WTC11 (cell line): ENCODE measurements at regions not wholly inside any gene's neighbourhood (a gene's known extent, or its start where the extent isn't known, plus 50 kb on each side); places are given as distances from the start of the nearest gene placed in this dataset.
"Not testable (repeated sequence)": the region's sequence is repeated elsewhere in the genome, so short reads cannot be mapped to it uniquely, and the experiment has no call there.

Experiments used
- ATAC-seq: fragments of 200-7000 bp; cut with Tn5 transposase; 2 replicates; pipeline ENCODE4 v1.10.0; 2021; ENCODE audit warnings: mild to moderate bottlenecking, moderate library complexity
- CTCF ChIA-PET: fragments of 300-600 bp; sonication (Branson Sonifier 250); formaldehyde crosslinking; loops from one replicate; lab custom pipeline; 2021; ENCODE audit warnings: antibody characterized with exemption; lab: Charles Lee
- POLR2A ChIA-PET: fragments of 350-600 bp; sonication (Branson Sonifier 250); formaldehyde crosslinking; loops from one replicate; lab custom pipeline; 2021; ENCODE audit warnings: antibody characterized with exemption; lab: Charles Lee
- DNase-seq: peaks from one replicate; pipeline ENCODE4 v3.0.0; 2021; ENCODE audit warnings: low spot score
- H3K27ac Mint-ChIP-seq: 2 replicates; pipeline ENCODE4 v1.8.0; 2021; ENCODE audit warnings: mixed read lengths
- H3K27me3 Mint-ChIP-seq: 2 replicates; pipeline ENCODE4 v1.8.0; 2021; ENCODE audit warnings: low read depth, mild to moderate bottlenecking, moderate library complexity, mixed read lengths
- H3K36me3 Mint-ChIP-seq: 2 replicates; pipeline ENCODE4 v1.8.0; 2021; ENCODE audit warnings: mixed read lengths
- H3K4me1 Mint-ChIP-seq: 2 replicates; pipeline ENCODE4 v1.8.0; 2022; ENCODE audit warnings: mixed read lengths
- H3K4me3 Mint-ChIP-seq: 2 replicates; pipeline ENCODE4 v1.8.0; 2021; ENCODE audit warnings: mild to moderate bottlenecking, moderate library complexity, mixed read lengths
- H3K9me3 Mint-ChIP-seq: 2 replicates; pipeline ENCODE4 v1.8.0; 2021; ENCODE audit warnings: mixed read lengths
- ESRRA ChIP-seq: sonication (generic); formaldehyde crosslinking; IDR thresholded peaks from 2 replicates; pipeline ENCODE4 v1.8.1; 2022; ENCODE audit warnings: mild to moderate bottlenecking, missing genetic modification reagents, borderline replicate concordance
- HMGA2 ChIP-seq: fragments of 250-450 bp; sonication (Bioruptor Pico); IDR thresholded peaks from 2 replicates; pipeline ENCODE4 v1.4.0; 2021; ENCODE audit warnings: mild to moderate bottlenecking, moderate library complexity
- JAZF1 ChIP-seq: fragments of 250-450 bp; sonication (Bioruptor Pico); IDR thresholded peaks from 2 replicates; pipeline ENCODE4 v1.9.0; 2021; ENCODE audit warnings: moderate library complexity, mild to moderate bottlenecking, inconsistent platforms
- JUN ChIP-seq: sonication (generic); formaldehyde crosslinking; IDR thresholded peaks from 2 replicates; pipeline ENCODE4 v1.8.0; 2023; ENCODE audit warnings: mild to moderate bottlenecking, missing genetic modification reagents
- MXD4 ChIP-seq: fragments of 250-450 bp; sonication (Bioruptor Pico); IDR thresholded peaks from 2 replicates; pipeline ENCODE4 v1.8.0; 2021; ENCODE audit warnings: mild to moderate bottlenecking, moderate library complexity, borderline replicate concordance
- NR2C2 ChIP-seq: sonication (generic); formaldehyde crosslinking; IDR thresholded peaks from 2 replicates; pipeline ENCODE4 v1.8.0; 2022; ENCODE audit warnings: mild to moderate bottlenecking, missing genetic modification reagents
- NR3C1 ChIP-seq: sonication (generic); formaldehyde crosslinking; conservative IDR thresholded peaks from 2 replicates; pipeline ENCODE4 v1.8.1; 2023; ENCODE audit warnings: low read depth, mild to moderate bottlenecking, missing genetic modification reagents
- ZNF263 ChIP-seq: sonication (generic); formaldehyde crosslinking; IDR thresholded peaks from 2 replicates; pipeline ENCODE4 v1.8.1; 2022; ENCODE audit warnings: low read depth, mild to moderate bottlenecking, moderate library complexity, missing genetic modification reagents
- TF ChIP-seq, protein P1 (sequence below): sonication (generic); formaldehyde crosslinking; IDR thresholded peaks from 2 replicates; pipeline ENCODE4 v1.8.0; 2022; ENCODE audit warnings: mild to moderate bottlenecking, missing genetic modification reagents
- TF ChIP-seq, protein P2 (sequence below): sonication (generic); formaldehyde crosslinking; IDR thresholded peaks from 2 replicates; pipeline ENCODE4 v1.8.1; 2023; ENCODE audit warnings: mild to moderate bottlenecking, missing genetic modification reagents
- TF ChIP-seq, protein P3 (sequence below): sonication (generic); formaldehyde crosslinking; IDR thresholded peaks from 2 replicates; pipeline ENCODE4 v1.8.0; 2023; ENCODE audit warnings: missing genetic modification reagents, mild to moderate bottlenecking, borderline replicate concordance
- TF ChIP-seq, protein P4 (sequence below): fragments of 200-600 bp; IDR thresholded peaks from 2 replicates; pipeline ENCODE4 v1.8.0; 2022; ENCODE audit warnings: antibody characterized with exemption
- TF ChIP-seq, protein P5 (sequence below): sonication (generic); formaldehyde crosslinking; IDR thresholded peaks from 2 replicates; pipeline ENCODE4 v1.8.0; 2022; ENCODE audit warnings: mild to moderate bottlenecking, missing genetic modification reagents
- TF ChIP-seq, protein P6 (sequence below): sonication (generic); formaldehyde crosslinking; IDR thresholded peaks from 2 replicates; pipeline ENCODE4 v1.8.1; 2023; ENCODE audit warnings: mild to moderate bottlenecking, missing genetic modification reagents, borderline replicate concordance

DNA sequence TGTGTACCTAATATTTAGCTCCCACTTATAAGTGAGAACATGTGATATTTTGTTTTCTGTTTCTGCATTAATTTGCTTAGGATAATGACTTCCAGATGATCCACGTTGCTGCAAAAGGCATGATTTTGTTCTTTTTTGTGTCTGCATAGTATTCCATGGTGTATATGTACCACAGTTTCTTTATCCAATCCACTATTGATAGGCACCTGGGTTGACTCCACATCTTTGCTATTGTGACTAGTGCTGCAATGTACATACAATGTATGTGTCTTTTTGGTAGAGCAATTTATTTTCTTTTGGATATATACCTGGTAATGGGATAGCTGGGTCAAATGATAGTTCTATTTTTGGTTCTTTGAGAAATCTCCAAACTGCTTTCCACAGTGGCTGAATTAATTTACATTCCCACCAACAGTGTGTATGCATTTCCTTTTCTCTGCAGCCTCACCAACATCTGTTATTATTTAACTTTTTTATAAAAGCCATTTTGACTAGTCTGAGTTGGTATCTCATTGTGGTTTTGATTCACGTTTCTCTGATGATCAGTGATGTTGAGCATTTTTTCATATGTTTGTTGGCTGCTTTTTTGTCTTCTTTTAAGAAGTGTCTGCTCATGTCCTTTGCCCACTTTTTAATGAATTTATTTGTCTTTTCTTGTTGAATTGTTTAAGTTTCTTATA is 102.8 kb upstream of the GAS1 start:
- POLR2A ChIA-PET, H3K36me3 Mint-ChIP-seq, CTCF ChIA-PET, H3K27ac Mint-ChIP-seq, DNase-seq, H3K27me3 Mint-ChIP-seq, H3K4me3 Mint-ChIP-seq, ATAC-seq: not testable (repeated sequence)
- Mint-ChIP-seq H3K9me3 (peaks cover 23% of the 10 kb centered on the region), H3K4me1 (peaks cover 12% of the 10 kb centered on the region)

DNA sequence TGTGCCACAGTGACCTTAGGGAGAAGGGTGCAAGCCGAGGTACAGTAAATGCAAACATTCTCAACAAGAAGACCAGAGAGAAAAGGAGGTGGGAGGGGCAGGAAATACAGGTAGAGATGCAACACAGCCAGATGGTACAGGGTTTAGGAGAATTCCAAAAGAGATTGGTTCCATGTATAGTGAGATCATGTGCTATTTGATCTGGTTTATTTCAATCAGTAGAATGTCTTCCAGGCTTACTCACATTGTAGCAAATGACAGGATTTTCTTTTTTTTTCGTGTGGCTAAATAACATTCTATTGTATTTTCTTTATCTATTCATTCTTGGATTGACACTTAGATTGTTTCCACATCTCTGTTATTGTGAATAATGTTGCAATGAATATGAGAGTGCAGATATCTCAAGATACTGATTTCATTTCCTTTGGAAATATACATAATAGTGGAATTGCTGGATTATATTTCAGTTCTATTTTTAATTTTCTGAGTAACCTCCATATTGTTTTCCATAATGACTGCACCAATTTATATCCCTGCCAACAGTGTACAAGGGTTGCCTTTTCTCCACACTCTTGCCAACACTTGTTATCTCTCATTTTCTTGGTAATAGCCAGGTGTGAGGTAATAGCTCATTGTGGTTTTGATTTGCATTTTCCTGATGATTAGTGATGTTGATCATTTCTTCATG is 107.8 kb upstream of the GAS1 start:
- peaks cover 2% of the 10 kb centered on the region for H3K9me3 Mint-ChIP-seq
- no peaks in the 10 kb centered on the region for H3K27me3 Mint-ChIP-seq
- H3K4me3 Mint-ChIP-seq, result no peak overlapping the region

DNA sequence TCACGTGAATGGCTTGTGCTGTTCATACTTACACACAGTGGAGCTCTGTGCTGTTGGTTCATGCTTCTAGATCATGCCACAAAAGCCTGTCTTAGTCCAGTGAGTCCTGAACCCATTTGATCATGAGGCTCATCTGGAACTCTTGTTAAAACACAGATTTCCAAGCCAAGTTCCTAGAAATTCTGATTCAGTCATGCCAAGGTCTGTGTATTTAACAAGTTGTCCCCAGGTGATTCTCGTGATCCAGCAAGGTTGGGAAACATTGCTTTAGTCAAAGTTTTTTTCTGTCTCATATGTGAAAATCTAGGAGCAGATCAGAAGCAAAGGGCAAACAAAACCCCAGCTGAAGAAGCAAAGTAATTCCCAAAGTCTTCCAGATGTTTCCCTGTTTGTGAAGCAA is 112.5 kb upstream of the GAS1 start:
- ChIA-PET CTCF (interaction anchor here (1.5 kb wide), 1 partner anchor 111 kb away, joined by 3 read pairs; no protein-coding TSS in a partner anchor), POLR2A (no interaction called here)
- H3K4me1 Mint-ChIP-seq, result peaks cover 3% of the 10 kb centered on the region
- DNase-seq, result no peak
- H3K36me3 Mint-ChIP-seq, result no peaks in the 10 kb centered on the region
- H3K27ac Mint-ChIP-seq, result no peak overlapping the region
- H3K27me3 Mint-ChIP-seq, result no peaks in the 10 kb centered on the region
- H3K9me3 Mint-ChIP-seq, result no peaks in the 10 kb centered on the region
- ATAC-seq, result no peak
- no peak overlapping the region for H3K4me3 Mint-ChIP-seq
- TF ChIP-seq, protein P1, sequence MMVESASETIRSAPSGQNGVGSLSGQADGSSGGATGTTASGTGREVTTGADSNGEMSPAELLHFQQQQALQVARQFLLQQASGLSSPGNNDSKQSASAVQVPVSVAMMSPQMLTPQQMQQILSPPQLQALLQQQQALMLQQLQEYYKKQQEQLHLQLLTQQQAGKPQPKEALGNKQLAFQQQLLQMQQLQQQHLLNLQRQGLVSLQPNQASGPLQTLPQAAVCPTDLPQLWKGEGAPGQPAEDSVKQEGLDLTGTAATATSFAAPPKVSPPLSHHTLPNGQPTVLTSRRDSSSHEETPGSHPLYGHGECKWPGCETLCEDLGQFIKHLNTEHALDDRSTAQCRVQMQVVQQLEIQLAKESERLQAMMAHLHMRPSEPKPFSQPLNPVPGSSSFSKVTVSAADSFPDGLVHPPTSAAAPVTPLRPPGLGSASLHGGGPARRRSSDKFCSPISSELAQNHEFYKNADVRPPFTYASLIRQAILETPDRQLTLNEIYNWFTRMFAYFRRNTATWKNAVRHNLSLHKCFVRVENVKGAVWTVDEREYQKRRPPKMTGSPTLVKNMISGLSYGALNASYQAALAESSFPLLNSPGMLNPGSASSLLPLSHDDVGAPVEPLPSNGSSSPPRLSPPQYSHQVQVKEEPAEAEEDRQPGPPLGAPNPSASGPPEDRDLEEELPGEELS (CRISPR knock-in tag), result no peak
- TF ChIP-seq JUN (CRISPR knock-in tag) (no peak), ZNF263 (CRISPR knock-in tag) (no peak), MXD4 (no peak), NR2C2 (CRISPR knock-in tag) (no peak), ESRRA (CRISPR knock-in tag) (no peak), NR3C1 (CRISPR knock-in tag) (no peak), HMGA2 (CRISPR knock-in tag) (no peak)
- TF ChIP-seq, protein P2, sequence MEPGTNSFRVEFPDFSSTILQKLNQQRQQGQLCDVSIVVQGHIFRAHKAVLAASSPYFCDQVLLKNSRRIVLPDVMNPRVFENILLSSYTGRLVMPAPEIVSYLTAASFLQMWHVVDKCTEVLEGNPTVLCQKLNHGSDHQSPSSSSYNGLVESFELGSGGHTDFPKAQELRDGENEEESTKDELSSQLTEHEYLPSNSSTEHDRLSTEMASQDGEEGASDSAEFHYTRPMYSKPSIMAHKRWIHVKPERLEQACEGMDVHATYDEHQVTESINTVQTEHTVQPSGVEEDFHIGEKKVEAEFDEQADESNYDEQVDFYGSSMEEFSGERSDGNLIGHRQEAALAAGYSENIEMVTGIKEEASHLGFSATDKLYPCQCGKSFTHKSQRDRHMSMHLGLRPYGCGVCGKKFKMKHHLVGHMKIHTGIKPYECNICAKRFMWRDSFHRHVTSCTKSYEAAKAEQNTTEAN (CRISPR knock-in tag), result no peak
- TF ChIP-seq, protein P3, sequence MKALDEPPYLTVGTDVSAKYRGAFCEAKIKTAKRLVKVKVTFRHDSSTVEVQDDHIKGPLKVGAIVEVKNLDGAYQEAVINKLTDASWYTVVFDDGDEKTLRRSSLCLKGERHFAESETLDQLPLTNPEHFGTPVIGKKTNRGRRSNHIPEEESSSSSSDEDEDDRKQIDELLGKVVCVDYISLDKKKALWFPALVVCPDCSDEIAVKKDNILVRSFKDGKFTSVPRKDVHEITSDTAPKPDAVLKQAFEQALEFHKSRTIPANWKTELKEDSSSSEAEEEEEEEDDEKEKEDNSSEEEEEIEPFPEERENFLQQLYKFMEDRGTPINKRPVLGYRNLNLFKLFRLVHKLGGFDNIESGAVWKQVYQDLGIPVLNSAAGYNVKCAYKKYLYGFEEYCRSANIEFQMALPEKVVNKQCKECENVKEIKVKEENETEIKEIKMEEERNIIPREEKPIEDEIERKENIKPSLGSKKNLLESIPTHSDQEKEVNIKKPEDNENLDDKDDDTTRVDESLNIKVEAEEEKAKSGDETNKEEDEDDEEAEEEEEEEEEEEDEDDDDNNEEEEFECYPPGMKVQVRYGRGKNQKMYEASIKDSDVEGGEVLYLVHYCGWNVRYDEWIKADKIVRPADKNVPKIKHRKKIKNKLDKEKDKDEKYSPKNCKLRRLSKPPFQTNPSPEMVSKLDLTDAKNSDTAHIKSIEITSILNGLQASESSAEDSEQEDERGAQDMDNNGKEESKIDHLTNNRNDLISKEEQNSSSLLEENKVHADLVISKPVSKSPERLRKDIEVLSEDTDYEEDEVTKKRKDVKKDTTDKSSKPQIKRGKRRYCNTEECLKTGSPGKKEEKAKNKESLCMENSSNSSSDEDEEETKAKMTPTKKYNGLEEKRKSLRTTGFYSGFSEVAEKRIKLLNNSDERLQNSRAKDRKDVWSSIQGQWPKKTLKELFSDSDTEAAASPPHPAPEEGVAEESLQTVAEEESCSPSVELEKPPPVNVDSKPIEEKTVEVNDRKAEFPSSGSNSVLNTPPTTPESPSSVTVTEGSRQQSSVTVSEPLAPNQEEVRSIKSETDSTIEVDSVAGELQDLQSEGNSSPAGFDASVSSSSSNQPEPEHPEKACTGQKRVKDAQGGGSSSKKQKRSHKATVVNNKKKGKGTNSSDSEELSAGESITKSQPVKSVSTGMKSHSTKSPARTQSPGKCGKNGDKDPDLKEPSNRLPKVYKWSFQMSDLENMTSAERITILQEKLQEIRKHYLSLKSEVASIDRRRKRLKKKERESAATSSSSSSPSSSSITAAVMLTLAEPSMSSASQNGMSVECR (CRISPR knock-in tag), result no peak

More for the DNA sequence above, 107.8 kb upstream of the GAS1 start:
- peaks cover 12% of the 10 kb centered on the region for H3K4me1 Mint-ChIP-seq
- no peak for ATAC-seq
- H3K27ac Mint-ChIP-seq, result no peak overlapping the region
- ChIA-PET POLR2A (no interaction called here), CTCF (no interaction called here)
- DNase-seq, result no peak
- H3K36me3 Mint-ChIP-seq, result no peaks in the 10 kb centered on the region
- no peak for TF ChIP-seq JAZF1
- TF ChIP-seq, protein P4, sequence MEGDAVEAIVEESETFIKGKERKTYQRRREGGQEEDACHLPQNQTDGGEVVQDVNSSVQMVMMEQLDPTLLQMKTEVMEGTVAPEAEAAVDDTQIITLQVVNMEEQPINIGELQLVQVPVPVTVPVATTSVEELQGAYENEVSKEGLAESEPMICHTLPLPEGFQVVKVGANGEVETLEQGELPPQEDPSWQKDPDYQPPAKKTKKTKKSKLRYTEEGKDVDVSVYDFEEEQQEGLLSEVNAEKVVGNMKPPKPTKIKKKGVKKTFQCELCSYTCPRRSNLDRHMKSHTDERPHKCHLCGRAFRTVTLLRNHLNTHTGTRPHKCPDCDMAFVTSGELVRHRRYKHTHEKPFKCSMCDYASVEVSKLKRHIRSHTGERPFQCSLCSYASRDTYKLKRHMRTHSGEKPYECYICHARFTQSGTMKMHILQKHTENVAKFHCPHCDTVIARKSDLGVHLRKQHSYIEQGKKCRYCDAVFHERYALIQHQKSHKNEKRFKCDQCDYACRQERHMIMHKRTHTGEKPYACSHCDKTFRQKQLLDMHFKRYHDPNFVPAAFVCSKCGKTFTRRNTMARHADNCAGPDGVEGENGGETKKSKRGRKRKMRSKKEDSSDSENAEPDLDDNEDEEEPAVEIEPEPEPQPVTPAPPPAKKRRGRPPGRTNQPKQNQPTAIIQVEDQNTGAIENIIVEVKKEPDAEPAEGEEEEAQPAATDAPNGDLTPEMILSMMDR, result no peak
- TF ChIP-seq, protein P5, sequence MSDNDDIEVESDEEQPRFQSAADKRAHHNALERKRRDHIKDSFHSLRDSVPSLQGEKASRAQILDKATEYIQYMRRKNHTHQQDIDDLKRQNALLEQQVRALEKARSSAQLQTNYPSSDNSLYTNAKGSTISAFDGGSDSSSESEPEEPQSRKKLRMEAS (CRISPR knock-in tag), result no peak
- TF ChIP-seq, protein P6, sequence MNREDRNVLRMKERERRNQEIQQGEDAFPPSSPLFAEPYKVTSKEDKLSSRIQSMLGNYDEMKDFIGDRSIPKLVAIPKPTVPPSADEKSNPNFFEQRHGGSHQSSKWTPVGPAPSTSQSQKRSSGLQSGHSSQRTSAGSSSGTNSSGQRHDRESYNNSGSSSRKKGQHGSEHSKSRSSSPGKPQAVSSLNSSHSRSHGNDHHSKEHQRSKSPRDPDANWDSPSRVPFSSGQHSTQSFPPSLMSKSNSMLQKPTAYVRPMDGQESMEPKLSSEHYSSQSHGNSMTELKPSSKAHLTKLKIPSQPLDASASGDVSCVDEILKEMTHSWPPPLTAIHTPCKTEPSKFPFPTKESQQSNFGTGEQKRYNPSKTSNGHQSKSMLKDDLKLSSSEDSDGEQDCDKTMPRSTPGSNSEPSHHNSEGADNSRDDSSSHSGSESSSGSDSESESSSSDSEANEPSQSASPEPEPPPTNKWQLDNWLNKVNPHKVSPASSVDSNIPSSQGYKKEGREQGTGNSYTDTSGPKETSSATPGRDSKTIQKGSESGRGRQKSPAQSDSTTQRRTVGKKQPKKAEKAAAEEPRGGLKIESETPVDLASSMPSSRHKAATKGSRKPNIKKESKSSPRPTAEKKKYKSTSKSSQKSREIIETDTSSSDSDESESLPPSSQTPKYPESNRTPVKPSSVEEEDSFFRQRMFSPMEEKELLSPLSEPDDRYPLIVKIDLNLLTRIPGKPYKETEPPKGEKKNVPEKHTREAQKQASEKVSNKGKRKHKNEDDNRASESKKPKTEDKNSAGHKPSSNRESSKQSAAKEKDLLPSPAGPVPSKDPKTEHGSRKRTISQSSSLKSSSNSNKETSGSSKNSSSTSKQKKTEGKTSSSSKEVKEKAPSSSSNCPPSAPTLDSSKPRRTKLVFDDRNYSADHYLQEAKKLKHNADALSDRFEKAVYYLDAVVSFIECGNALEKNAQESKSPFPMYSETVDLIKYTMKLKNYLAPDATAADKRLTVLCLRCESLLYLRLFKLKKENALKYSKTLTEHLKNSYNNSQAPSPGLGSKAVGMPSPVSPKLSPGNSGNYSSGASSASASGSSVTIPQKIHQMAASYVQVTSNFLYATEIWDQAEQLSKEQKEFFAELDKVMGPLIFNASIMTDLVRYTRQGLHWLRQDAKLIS (CRISPR knock-in tag), result no peak
